HG02884 (cell line): ENCODE measurements at regions not wholly inside any gene's neighbourhood (a gene's known extent, or its start where the extent isn't known, plus 50 kb on each side); places are given as distances from the start of the nearest gene placed in this dataset.

ENCODE experiments used
- ATAC-seq: cut with Tn5 transposase; IDR thresholded peaks from one replicate; pipeline ENCODE4 v1.9.1; 2021; ENCODE audit warnings: mild to moderate bottlenecking, moderate library complexity; ENCODE audit not compliant: unreplicated experiment

DNA sequence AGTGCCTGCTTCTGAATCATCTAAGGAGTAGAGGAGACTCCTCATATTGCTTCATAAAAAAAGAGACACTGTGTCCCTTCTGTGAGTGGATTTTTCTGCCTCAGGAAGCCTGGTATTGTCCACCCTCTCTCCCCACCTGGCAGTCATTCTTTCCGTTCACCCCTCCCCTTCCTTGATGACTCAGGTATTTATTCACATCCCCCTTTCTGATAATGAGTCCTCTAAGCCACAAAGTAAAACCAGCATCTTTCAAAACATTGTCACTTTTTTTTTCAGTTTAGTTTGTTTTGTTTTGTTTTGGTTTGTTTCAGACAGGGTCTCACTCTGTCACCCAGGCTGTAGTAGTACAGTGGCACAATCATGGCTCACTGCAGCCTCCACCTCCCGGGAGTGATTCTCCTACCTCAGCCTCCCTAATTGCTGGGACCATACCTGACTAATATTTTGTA, 65.2 kb upstream of the UBE2E1 start:
- peak; percentile 89 for ATAC-seq

GRCh38 chr3:23741036-23741706, 64.6 kb upstream of the UBE2E1 start:
- ATAC-seq: no peak

- ATAC-seq: no peak
Measured at GRCh38 chr3:23743141-23743784, 62.5 kb upstream of the UBE2E1 start.

DNA sequence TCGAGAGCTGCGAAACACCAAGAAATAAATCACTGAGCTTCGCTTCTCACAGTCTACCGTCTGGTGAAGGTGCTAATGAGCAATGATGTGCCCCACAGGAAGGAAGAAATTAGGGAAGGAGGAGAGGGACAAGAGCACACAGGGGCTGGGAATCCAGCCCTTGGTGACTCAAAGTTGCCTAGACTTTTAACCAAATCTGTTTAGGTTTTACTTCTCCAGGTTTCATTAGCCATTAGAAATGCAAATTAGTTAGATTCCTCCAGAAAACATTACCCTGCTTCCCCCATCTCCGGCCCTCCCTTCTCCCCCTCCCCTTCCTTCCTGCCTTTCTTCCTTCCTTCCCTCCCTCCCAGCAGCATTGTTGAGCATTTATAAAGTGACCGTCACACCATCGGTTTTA, 59.3 kb upstream of the UBE2E1 start:
- ATAC-seq: no peak

GRCh38 chr3:23747841-23748240, 57.9 kb upstream of the UBE2E1 start:
- no peak for ATAC-seq

DNA sequence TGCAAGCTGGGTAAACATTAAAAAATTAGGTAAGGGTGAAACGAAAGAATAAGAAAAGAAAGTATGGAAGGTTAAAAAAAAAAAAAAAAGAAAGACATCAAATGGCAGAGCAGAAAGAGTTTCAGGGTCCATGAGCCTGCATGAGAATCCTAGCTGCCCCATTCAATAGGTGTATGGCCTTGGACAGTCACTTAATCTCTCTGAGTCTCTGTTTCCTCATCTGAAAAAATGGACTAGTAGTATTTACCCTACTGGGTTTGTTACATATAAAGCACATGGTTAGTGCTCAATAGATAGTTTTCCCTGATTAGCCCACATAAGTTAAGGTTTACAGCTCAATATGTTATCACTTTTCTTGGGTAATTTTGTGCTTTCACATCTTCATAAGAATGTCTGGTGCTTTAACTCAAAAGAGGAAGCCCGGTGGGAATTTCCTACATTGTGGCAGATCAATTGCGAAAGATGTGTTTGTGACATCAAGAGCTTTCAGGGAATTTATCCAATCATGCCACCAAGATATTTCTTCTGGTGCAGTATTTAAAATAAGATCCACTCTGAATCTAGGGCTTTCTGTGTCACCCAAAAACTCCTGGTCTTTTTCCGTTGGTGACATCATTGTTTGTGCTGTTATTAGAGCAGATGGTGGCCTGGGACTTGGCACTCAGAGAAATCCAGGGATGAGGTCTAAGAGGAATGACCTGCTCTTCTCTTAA, 57.2 kb upstream of the UBE2E1 start:
- no peak for ATAC-seq

- no peak for ATAC-seq
Measured at GRCh38 chr3:23749609-23750008, 56.1 kb upstream of the UBE2E1 start.

DNA sequence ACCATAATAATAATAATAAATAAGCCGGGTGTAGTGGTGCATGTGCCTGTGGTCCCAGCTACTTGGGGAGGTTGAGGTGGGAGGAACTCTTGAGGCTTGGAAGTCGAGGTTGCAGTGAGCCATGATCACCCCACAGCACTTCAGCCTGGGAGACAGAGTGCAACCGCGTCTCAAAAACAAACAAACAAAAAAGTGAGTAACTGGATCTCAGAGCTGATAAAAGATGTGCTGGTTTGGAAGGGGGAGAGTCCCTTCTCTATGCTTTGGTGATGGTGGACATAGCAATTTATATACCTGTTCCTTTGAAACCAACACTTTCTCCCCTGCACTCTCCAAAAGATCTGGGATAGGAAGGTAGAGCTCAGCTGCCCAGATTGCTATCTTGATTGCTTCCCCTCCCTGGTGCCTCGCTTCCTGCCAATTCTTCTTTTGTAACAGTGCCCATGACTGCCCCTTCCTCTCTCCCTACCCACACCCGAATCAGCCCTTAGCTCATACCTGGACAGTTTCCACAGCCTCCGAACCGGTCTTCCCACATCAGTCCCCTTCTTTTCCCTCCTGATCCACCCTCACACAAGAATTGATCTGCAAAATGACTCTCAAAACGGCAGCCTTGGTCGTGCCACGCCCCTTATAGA, 55.1 kb upstream of the UBE2E1 start:
- no peak for ATAC-seq

DNA sequence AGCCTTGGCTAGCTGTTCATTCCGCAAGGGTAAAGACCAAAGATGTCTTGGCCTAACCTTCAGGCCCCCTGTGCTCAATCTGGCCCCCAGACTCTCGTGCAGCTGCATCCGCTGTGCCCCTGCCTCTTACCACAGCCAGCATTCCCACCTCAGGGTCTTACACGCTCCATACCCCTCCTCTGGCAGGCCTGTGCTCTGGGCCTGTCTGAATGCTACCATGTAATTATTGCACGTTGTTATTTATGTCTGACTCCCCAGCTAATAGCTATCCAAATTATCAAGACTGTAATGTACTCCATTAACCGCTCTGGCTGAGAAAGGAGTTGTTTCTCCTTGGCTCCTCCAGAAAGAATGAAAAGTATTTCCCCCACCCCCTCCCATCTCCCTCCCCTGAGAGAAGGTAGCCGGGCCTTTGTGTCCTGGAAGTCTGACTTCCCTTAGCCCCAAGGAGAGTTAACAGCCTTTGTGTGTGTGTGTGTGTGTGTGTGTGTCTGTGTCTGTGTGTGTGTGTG, 54.5 kb upstream of the UBE2E1 start:
- no peak for ATAC-seq

DNA sequence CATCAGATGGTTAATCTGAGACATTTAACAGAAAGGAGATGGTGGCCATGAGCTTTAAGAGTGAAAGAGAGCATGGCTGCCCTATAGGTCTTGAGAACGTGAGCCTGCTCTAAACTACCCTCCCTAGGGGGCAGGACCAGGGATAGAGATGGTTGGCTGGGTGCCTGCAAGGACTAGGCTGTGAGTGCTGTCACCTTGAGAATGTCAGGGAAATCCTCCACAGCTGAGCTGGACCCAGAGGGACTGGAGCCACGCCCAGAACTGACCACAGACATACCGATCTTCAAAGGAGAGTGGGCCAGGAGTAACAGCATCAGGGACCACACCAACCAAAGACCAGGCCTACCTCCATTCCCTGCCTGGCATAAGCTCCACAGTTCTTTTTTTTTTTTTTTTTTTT, 53.6 kb upstream of the UBE2E1 start:
- no peak for ATAC-seq

DNA sequence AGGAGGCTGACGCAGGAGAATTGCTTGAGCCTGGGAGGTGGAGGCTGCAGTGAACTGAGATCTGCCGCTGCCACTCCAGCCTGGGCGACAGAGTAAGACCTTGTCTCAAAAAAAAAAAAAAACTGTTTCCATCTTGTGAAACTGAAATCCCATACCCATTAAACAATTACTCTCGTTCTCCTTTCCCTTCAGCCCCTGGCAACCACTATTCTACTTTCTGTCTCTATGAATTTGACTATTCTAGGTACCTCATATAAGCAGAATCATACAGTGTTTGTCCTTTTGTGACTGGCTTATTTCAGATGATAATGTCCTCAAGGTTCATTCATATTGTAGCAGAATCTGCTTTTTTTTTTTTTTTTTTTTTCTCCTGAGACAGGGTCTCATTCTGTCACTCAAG, 51.5 kb upstream of the UBE2E1 start:
- no peak for ATAC-seq
